Astrocyte (in vitro differentiated cells and primary cell): ENCODE measurements at regions not wholly inside any gene's neighbourhood (a gene's known extent, or its start where the extent isn't known, plus 50 kb on each side); places are given as distances from the start of the nearest gene placed in this dataset.

ENCODE experiments used
- DNase-seq: peaks from one replicate; pipeline ENCODE4 v3.0.0-alpha.2; 2010; ENCODE audit warnings: low read depth
- FAIRE-seq: peaks from 2 replicates; lab custom pipeline; 2011; peaks lifted over from hg19 to GRCh38; lab: Jason Lieb, UNC
- H2AFZ ChIP-seq: 2 replicates; pipeline ENCODE4 v1.6.0; 2012; ENCODE audit warnings: low read depth, low read length, inconsistent platforms
- H3K27ac ChIP-seq: 2 replicates; pipeline ENCODE4 v1.5.1; 2011; ENCODE audit warnings: low read depth, low read length, inconsistent platforms
- H3K27me3 ChIP-seq: 2 replicates; pipeline ENCODE4 v1.6.0; 2011; ENCODE audit warnings: low read length, inconsistent platforms; ENCODE audit not compliant: insufficient read depth
- H3K36me3 ChIP-seq: 2 replicates; pipeline ENCODE4 v1.5.1; 2011; ENCODE audit warnings: low read length, inconsistent platforms; ENCODE audit not compliant: insufficient read depth
- H3K4me1 ChIP-seq: 2 replicates; pipeline ENCODE4 v1.5.1; 2011; ENCODE audit warnings: low read length, inconsistent platforms; ENCODE audit not compliant: insufficient read depth
- H3K4me2 ChIP-seq: 2 replicates; pipeline ENCODE4 v1.6.0; 2012; ENCODE audit warnings: low read length, inconsistent platforms
- H3K4me3 ChIP-seq: 2 replicates; pipeline ENCODE4 v1.5.1; 2011; ENCODE audit warnings: low read depth, mild to moderate bottlenecking, low read length, inconsistent platforms; ENCODE audit not compliant: insufficient read depth
- H3K79me2 ChIP-seq: 2 replicates; pipeline ENCODE4 v1.6.0; 2012; ENCODE audit warnings: mild to moderate bottlenecking, low read length, inconsistent platforms; ENCODE audit not compliant: insufficient read depth
- H3K9ac ChIP-seq: 2 replicates; pipeline ENCODE4 v1.6.0; 2012; ENCODE audit warnings: mild to moderate bottlenecking, low read length, inconsistent platforms
- H3K9me3 ChIP-seq: 2 replicates; pipeline ENCODE4 v1.5.1; 2012; ENCODE audit warnings: low read depth, mild to moderate bottlenecking, low read length, inconsistent platforms; ENCODE audit not compliant: insufficient read depth
- H4K20me1 ChIP-seq: 2 replicates; pipeline ENCODE4 v1.6.0; 2012; ENCODE audit warnings: low read length, inconsistent platforms; ENCODE audit not compliant: insufficient read depth
- H3K27ac Mint-ChIP-seq: one replicate; pipeline ENCODE4 v1.8.0; 2021; ENCODE audit warnings: mild to moderate bottlenecking, mixed read lengths; ENCODE audit not compliant: unreplicated experiment
- H3K27me3 Mint-ChIP-seq: one replicate; pipeline ENCODE4 v1.8.0; 2021; ENCODE audit warnings: low read depth, mixed read lengths; ENCODE audit not compliant: unreplicated experiment
- H3K36me3 Mint-ChIP-seq: one replicate; pipeline ENCODE4 v1.8.0; 2021; ENCODE audit warnings: low read depth, mixed read lengths; ENCODE audit not compliant: unreplicated experiment
- H3K4me1 Mint-ChIP-seq: one replicate; pipeline ENCODE4 v1.8.0; 2021; ENCODE audit warnings: low read depth, mixed read lengths; ENCODE audit not compliant: unreplicated experiment
- H3K4me3 Mint-ChIP-seq: one replicate; pipeline ENCODE4 v1.8.0; 2021; ENCODE audit warnings: mild to moderate bottlenecking, moderate library complexity, mixed read lengths; ENCODE audit not compliant: unreplicated experiment
- H3K9me3 Mint-ChIP-seq: one replicate; pipeline ENCODE4 v1.8.0; 2021; ENCODE audit warnings: mild to moderate bottlenecking, mixed read lengths; ENCODE audit not compliant: unreplicated experiment
- CTCF ChIP-seq: IDR thresholded peaks from 2 replicates; pipeline ENCODE4 v1.5.1; 2011; ENCODE audit warnings: low read depth, mild to moderate bottlenecking, inconsistent platforms, low read length, moderate library complexity; ENCODE audit not compliant: insufficient read depth
- EZH2 ChIP-seq: IDR thresholded peaks from 2 replicates; pipeline ENCODE4 v1.6.1; 2012; ENCODE audit warnings: mild to moderate bottlenecking, low read length, inconsistent platforms; ENCODE audit not compliant: insufficient read depth

DNA sequence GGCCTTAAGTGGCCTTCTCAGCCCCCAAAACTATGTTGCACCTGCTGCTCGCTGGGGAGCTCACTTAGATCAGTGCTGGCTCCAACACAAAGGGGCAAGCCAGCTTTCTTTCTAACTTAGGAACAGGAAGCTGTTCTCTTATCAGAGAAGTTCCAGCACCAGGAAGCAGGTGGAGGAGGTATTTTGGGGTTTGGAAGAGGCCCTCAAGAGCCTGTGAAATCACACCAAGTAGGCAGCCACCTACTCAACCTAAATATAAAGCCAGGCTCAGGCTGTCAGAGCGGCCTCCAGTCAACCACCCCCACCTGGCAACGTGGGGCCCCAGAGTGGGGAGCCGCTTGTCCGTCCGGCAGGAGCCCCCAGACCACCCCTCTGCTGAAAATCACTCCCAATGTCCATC, 152.8 kb downstream of the OLFM1 start:
- H3K4me1 ChIP-seq, result no peaks in the 10 kb centered on the region
- H3K36me3 ChIP-seq, result no peaks in the 10 kb centered on the region
- H3K27ac Mint-ChIP-seq, result no peak overlapping the region
- H3K4me2 ChIP-seq, result no peak overlapping the region
- no peaks in the 10 kb centered on the region for H3K79me2 ChIP-seq
- no peak overlapping the region for H3K4me3 ChIP-seq
- H3K4me1 Mint-ChIP-seq, result no peaks in the 10 kb centered on the region
- TF ChIP-seq EZH2 (no peak), CTCF (no peak)
- H3K4me3 Mint-ChIP-seq, result no peak overlapping the region
- H3K27me3 Mint-ChIP-seq, result peaks cover 48% of the 10 kb centered on the region
- no peak overlapping the region for H3K9ac ChIP-seq
- H3K9me3 Mint-ChIP-seq, result no peaks in the 10 kb centered on the region
- FAIRE-seq (no peak), DNase-seq (no peak)
- no peak overlapping the region for H2AFZ ChIP-seq
- no peaks in the 10 kb centered on the region for H3K9me3 ChIP-seq
- no peaks in the 10 kb centered on the region for H3K36me3 Mint-ChIP-seq
- no peaks in the 10 kb centered on the region for H4K20me1 ChIP-seq
- no peaks in the 10 kb centered on the region for H3K27me3 ChIP-seq
- no peak overlapping the region for H3K27ac ChIP-seq

DNA sequence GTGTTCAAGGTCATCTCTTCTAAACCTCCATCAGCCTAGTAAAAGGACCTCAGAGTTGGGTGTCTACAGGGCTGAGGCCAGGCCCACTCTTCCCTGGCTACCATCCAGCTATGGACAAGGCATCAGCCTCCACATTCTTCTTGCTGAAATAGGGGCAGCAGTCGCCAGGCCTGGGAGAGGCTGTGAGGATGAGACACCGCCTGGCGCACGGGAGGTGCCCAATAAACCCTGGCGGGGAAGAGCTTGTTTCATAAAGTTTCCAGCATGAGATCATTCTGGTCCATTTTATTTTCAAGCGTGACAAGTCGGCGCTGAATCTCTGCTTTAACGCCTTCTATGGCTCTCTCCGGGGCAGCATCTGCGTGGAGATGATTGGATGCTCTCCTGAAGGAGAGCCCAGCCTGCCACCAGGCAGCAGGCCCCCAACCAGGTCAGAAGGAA, 153.4 kb downstream of the OLFM1 start:
- no peaks in the 10 kb centered on the region for H3K36me3 Mint-ChIP-seq

More for the DNA sequence above, 153.4 kb downstream of the OLFM1 start:
- H3K27ac Mint-ChIP-seq, result no peak overlapping the region
- Histone ChIP-seq H3K27ac (no peak overlapping the region), H3K9ac (no peak overlapping the region), H3K27me3 (no peaks in the 10 kb centered on the region), H3K79me2 (no peaks in the 10 kb centered on the region), H2AFZ (no peak overlapping the region), H3K9me3 (no peaks in the 10 kb centered on the region), H3K4me3 (no peak overlapping the region), H3K4me1 (no peaks in the 10 kb centered on the region), H3K4me2 (no peak overlapping the region), H4K20me1 (no peaks in the 10 kb centered on the region), H3K36me3 (no peaks in the 10 kb centered on the region)
- H3K9me3 Mint-ChIP-seq, result no peaks in the 10 kb centered on the region
- H3K4me1 Mint-ChIP-seq, result no peaks in the 10 kb centered on the region
- TF ChIP-seq EZH2 (no peak), CTCF (no peak)
- no peak for FAIRE-seq
- no peak overlapping the region for H3K4me3 Mint-ChIP-seq
- no peak for DNase-seq
- peaks cover 51% of the 10 kb centered on the region for H3K27me3 Mint-ChIP-seq
